Stimulated activated naive CD4-positive, alpha-beta T cell (primary cell): ENCODE measurements at regions not wholly inside any gene's neighbourhood (a gene's known extent, or its start where the extent isn't known, plus 50 kb on each side); places are given as distances from the start of the nearest gene placed in this dataset.
"Not testable (repeated sequence)": the region's sequence is repeated elsewhere in the genome, so short reads cannot be mapped to it uniquely, and the experiment has no call there.

Experiments used
- DNase-seq, 6 experiments: peaks; one replicate each; lab custom pipeline; 2025; lab: John Stamatoyannopoulos, UW

- DNase-seq, result no peak
These were observed 713.7 kb upstream of the AADAT start for GRCh38 chr4:170803492-170803891.

DNA sequence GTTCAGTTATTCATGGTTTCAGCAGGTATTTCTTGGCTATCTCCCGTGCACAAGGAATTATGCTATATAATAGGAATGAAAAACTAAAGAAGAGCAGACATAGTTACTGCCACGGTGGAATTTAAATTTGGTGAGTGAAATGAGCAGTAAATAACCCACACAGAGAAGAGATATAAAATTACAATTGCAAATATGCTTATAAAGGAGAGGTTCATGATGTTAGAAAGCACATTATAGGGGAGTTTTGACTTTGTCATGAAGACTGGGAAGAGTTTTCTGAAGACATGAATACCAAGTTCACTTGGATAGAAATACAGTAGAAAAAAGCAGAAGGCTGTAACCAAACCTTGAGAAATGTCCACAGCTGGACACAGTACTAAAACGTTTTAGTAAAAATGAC is 712.0 kb upstream of the AADAT start:
- no peak for DNase-seq

GRCh38 chr4:170794525-170794924 is 704.8 kb upstream of the AADAT start:
- DNase-seq, result no peak

DNA sequence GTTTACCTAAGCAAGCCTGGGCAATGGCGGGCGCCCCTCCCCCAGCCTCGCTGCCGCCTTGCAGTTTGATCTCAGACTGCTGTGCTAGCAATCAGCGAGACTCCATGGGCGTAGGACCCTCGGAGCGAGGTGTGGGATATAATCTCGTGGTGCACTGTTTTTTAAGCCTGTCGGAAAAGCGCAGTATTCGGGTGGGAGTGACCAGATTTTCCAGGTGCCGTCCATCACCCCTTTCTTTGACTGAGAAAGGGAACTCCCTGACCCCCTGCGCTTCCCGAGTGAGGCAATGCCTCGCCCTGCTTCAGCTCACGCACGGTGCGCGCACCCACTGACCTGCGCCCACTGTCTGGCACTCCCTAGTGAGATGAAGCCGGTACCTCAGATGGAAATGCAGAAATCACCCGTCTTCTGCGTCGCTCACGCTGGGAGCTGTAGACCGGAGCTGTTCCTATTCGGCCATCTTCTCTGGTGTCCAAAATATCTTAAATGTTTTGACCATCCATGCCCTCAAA is 698.8 kb upstream of the AADAT start:
- DNase-seq, result not testable (repeated sequence)

GRCh38 chr4:170777663-170778062 is 687.9 kb upstream of the AADAT start:
- DNase-seq, result no peak

DNA sequence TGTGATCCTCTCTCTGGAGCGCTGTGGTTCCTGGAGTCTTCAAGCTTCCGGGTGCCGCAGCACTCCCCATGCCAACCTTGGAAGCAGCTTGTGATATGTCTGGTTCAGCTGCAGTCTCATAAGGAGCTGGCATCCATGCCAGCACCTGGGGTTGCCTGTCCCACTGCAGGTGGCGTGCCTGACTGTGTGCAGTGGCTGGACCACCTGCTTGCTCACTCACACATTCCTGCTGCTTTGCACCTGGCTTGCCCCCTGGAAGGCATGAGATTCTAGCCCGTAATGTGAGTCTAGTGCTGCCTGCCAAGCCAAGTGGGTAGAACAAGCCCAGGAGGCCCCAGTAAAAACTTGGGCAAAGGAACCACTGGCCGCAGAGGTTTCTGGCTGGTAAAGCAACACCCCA is 687.2 kb upstream of the AADAT start:
- DNase-seq, result no peak

DNA sequence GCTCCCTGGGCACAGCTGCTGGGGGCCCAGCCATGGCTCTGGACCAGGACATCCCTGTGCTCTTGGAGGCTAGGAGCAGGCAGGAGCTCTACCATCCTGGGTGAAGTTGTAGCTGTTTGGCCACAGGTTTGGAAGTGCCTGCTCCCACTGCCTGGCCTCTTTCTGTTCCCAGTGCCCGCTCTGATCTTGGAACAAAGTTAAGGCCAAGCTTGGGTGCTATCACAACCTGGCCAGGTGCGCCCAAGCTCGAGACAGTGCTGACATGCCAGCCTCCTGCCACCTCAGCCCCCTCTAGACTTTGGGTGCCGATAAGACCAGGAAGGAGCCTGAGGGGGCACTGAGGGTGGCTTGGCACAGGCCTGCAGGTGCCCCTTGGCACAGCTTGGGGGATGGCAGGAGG is 686.1 kb upstream of the AADAT start:
- no peak for DNase-seq

GRCh38 chr4:170773709-170774273 is 684.0 kb upstream of the AADAT start:
- no peak for DNase-seq

DNA sequence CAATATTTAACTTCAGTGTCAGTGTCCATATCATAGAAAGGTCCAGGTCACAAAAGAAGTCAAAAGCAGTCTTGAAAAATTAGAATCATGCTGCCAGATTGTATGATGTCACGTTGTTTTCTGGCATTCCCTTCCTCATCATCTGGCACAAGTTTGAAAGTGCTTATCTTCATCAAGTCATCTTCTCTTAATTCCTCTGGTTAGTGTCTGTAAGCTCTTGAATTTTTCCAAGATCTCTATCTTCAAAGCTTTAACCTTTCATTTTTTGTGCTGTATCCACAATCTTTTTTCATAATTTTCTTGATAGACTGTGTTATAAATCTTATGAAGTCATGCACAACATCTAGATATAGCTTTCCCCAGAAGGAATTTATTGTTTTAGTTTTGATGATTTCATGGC is 682.7 kb upstream of the AADAT start:
- no peak for DNase-seq

GRCh38 chr4:170770664-170771063 is 680.9 kb upstream of the AADAT start:
- DNase-seq, result no peak

GRCh38 chr4:170769862-170770261 is 680.1 kb upstream of the AADAT start:
- DNase-seq, result no peak

DNA sequence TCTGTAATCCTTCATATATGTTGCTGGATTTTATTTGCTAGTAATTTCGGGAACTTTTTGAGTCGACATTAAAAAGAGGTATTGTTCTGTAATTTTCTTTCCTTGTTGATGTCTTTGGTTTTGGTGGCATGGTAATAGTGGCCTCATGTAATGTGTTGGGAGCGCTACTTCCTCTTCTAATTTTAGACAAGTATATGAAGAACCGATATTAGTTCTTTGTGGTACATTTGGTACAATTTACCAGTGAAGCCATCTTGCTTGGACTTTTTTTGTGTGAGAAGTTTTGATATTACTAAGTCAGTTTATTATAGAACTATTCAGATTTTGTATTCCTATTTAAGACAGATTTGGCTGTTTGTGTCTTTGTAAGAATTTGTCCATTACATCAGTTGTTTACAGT is 669.2 kb upstream of the AADAT start:
- DNase-seq, result no peak

DNA sequence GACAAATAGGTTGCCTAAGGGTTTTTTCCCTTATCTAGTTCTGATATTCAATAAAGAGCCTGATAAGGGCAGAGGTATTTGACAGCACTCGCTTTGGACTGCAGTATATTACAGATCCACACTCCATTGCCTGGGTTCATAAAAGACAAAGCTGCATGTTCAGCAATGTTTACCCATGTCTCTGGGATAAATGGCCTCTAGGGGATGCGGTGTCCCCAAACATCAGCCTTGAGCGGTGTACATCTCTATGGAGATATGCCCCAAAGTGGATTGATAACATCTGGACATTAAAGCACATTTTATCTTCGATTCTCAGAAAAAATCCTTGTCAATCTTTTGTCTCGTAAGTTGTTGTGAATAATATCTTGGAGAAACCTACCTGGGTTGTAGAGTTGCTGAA is 660.8 kb upstream of the AADAT start:
- DNase-seq, result no peak

- no peak for DNase-seq
These were observed 659.2 kb upstream of the AADAT start for GRCh38 chr4:170748975-170749374.

GRCh38 chr4:170743633-170744032 is 653.9 kb upstream of the AADAT start:
- no peak for DNase-seq

DNA sequence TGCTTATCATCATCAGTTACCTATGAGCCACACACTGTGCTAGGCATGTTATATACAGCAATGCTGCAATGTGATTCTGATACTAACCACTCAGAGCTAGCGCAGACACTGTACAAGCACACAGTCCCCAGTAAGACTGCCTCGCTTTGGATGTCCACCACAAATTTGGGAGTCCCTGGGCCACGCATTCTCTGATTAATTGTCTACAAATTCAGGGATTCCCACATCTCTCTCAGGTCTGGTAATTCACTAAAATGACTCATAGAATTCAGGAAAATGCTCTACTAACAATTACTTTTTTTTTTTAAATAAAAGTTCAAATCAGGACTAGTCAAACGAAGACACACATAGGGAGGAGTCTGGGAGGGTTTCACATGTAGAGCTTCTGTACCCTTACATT is 652.1 kb upstream of the AADAT start:
- no peak for DNase-seq

DNA sequence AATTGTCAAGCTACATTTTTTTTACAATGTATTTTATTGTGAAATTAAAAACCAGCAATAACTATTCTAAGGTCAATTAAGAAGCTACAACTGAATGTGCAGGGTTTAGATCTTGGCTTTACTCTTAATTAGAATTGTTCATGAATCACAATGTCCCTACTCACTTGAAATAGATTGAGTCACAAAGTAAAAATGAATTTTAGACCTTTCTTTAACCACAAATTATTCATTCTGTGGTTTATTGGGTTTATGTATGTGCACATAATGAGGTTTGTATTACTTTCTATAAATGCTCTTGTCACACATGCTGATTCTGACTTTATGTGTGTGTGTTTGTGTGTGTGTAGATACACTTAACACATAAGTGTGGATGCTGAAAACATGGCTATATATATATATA is 647.0 kb upstream of the AADAT start:
- DNase-seq, result no peak

GRCh38 chr4:170729897-170730296 is 640.1 kb upstream of the AADAT start:
- no peak for DNase-seq

- no peak for DNase-seq
These were observed 639.5 kb upstream of the AADAT start for GRCh38 chr4:170729236-170729635.

DNA sequence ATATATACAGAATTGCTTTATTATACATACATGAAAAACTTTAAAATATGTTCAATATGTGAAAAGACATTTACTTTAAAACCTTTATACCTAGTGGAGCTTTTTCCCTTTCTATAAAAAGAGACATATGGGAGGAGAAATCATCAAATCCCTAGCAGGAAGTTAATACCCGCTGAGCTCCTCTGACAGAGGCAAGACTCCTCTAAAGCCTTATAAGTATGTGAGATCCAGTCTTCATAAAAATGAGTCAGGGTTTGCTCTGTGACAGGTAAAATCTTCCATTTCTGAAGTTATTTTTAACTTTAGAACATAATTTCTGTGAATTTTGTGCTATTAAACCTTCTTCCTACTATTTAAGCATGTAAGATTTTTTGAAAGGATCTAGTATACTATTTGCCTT is 634.4 kb upstream of the AADAT start:
- no peak for DNase-seq

GRCh38 chr4:170723171-170723570 is 633.4 kb upstream of the AADAT start:
- no peak for DNase-seq

DNA sequence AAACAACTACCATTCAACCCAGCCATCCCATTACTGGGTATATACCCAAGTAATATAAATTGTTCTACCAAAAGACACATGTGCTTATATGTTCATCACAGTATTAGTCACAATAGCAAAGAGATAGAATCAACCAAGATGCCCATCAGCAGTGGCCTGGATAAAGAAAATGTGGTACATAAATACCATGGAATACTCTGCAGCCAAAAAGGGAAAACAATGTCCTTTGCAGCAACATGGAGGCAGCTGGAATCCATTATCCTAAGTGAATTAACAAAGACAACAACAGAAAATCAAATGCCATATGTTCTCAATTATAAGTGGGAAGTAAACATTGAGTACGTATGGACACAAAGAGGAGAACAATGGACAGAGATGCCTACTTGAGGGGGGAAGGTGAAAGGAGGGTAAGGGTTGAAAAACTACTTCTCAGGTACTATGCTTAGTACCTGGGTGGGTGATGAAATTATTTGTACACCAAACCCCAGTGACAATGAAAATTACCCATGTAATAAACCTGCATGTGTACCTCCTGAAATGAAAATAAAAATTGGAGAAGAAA is 632.1 kb upstream of the AADAT start:
- DNase-seq, result no peak

DNA sequence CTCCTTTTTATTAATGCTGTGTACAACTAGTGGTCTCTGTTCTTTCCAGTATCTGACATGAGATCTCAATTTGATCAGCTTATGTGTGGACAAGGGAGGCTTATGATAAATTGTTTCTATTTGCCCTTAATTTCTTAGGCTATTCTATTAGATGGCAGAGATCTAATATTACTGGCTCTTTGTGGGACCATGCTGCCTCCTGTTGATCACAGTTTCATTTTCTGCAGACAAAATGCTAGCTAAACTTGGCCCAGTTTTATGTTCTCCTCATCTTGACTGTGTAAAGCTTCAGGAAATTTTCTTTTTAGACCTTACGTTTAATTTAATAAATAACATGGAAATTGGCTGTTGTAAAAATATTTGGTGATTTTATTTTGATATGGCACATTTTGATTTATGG is 627.1 kb upstream of the AADAT start:
- DNase-seq, result no peak

DNA sequence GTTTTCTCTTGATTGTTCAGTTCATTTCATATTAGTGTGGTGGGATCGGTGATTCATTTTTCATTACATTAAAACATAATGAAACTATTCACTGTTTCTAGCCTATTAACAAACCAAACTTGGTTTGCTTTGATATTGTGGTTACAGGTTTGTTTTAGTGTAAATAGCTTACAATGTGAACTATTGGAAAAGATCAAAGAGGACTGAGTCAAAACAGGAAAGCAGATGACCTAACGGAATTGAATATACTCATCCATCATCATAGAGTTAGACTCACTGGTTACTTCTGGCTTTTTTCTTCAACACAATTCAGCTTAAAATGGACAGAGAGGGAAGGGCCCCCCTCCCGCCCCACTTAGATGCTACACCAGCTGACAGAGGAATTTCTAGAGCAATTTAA is 616.2 kb upstream of the AADAT start:
- no peak for DNase-seq
